SK-N-SH (cell line): ENCODE measurements at regions not wholly inside any gene's neighbourhood (a gene's known extent, or its start where the extent isn't known, plus 50 kb on each side); places are given as distances from the start of the nearest gene placed in this dataset.

Source experiments
- CTCF ChIA-PET: fragments of 300-600, 350-600 bp; formaldehyde crosslinking; extraction: SDS; loops from one replicate; lab custom pipeline; 2021; lab: Yijun Ruan, JAX
- POLR2A ChIA-PET: fragments of 350-600 bp; sonication (Branson Sonifier 250); formaldehyde crosslinking; extraction: SDS; loops from one replicate; lab custom pipeline; 2020; ENCODE audit warnings: antibody characterized with exemption, inconsistent platforms; lab: Yijun Ruan, JAX
- DNase-seq: peaks from one replicate; pipeline ENCODE4 v3.0.0; 2012
- H2AFZ ChIP-seq: fragments of 200-600 bp; sonication (generic); 2 replicates; pipeline ENCODE4 v1.8.1; 2016; ENCODE audit warnings: antibody characterized with exemption, mild to moderate bottlenecking, low read depth
- H3F3A ChIP-seq: fragments of 200-600 bp; sonication (generic); replicated peaks from 2 replicates; pipeline ENCODE3; 2016; ENCODE audit warnings: antibody characterized with exemption, mild to moderate bottlenecking; ENCODE audit not compliant: insufficient read depth
- H3K27ac ChIP-seq, 2 experiments: fragments of 200-500 bp in 1 of 2; fragments of 200-600 bp in 1 of 2; sonication (Bioruptor generic) in 1 of 2; sonication (generic), shearing (Covaris generic) in 1 of 2; 2 replicates each; pipeline versions ENCODE4 v1.5.1 to v1.6.1; 2014 to 2016; ENCODE audit warnings: low read depth in 2 of 2, inconsistent platforms in 1 of 2, low read length in 1 of 2, mild to moderate bottlenecking in 1 of 2, mixed read lengths in 1 of 2
- H3K27me3 ChIP-seq: fragments of 200-600 bp; sonication (generic), shearing (Covaris generic); 2 replicates; pipeline ENCODE4 v1.6.1; 2016; ENCODE audit warnings: mixed run types; ENCODE audit not compliant: insufficient read depth
- H3K36me3 ChIP-seq, 2 experiments: fragments of 200-500 bp in 1 of 2; fragments of 200-600 bp in 1 of 2; sonication (Bioruptor generic) in 1 of 2; sonication (generic) in 1 of 2; replicated peaks in 1 of 2; 2 replicates each; pipeline versions ENCODE3 to v1.5.1; 2014 to 2016; ENCODE audit warnings: low read length in 1 of 2, mild to moderate bottlenecking in 1 of 2; ENCODE audit not compliant: insufficient read depth in 2 of 2, control insufficient read depth in 1 of 2
- H3K4me1 ChIP-seq, 2 experiments: fragments of 200-500 bp in 1 of 2; fragments of 200-600 bp in 1 of 2; sonication (Bioruptor generic) in 1 of 2; sonication (generic), shearing (Covaris generic) in 1 of 2; 2 replicates each; pipeline versions ENCODE4 v1.5.1 to v1.6.1; 2014 to 2016; ENCODE audit warnings: low read depth in 1 of 2, low read length in 1 of 2, mixed run types in 1 of 2; ENCODE audit not compliant: insufficient read depth in 2 of 2, control insufficient read depth in 1 of 2
- H3K4me2 ChIP-seq: fragments of 200-600 bp; sonication (generic), shearing (Covaris generic); 2 replicates; pipeline ENCODE4 v1.6.1; 2017; ENCODE audit warnings: mixed run types
- H3K4me3 ChIP-seq, 2 experiments: fragments of 200-500 bp in 1 of 2; fragments of 200-600 bp in 1 of 2; sonication (Bioruptor generic) in 1 of 2; sonication (generic), shearing (Covaris generic) in 1 of 2; 2 replicates each; pipeline versions ENCODE4 v1.5.1 to v1.8.1; 2014 to 2016; ENCODE audit warnings: low read depth in 2 of 2, inconsistent platforms in 1 of 2, low read length in 1 of 2, mild to moderate bottlenecking in 1 of 2, mixed read lengths in 1 of 2, moderate library complexity in 1 of 2
- H3K79me2 ChIP-seq: fragments of 200-600 bp; sonication (generic); 2 replicates; pipeline ENCODE4 v1.8.1; 2017; ENCODE audit warnings: mild to moderate bottlenecking; ENCODE audit not compliant: insufficient read depth
- H3K9ac ChIP-seq: fragments of 200-600 bp; sonication (generic); 2 replicates; pipeline ENCODE4 v1.6.1; 2017; ENCODE audit warnings: mixed run types
- H3K9me2 ChIP-seq: fragments of 200-600 bp; sonication (generic); 2 replicates; pipeline ENCODE4 v1.6.1; 2017; ENCODE audit warnings: mixed run types
- H3K9me3 ChIP-seq: fragments of 200-600 bp; sonication (generic); 2 replicates; pipeline ENCODE4 v1.6.1; 2017; ENCODE audit warnings: mixed run types, mild to moderate bottlenecking, moderate library complexity
- H4K20me1 ChIP-seq: fragments of 200-600 bp; sonication (generic); 2 replicates; pipeline ENCODE4 v1.6.1; 2017; ENCODE audit warnings: mild to moderate bottlenecking, mixed run types; ENCODE audit not compliant: insufficient read depth
- ELF1 ChIP-seq: IDR thresholded peaks from 2 replicates; pipeline ENCODE4 v1.4.0; 2012
- EP300 ChIP-seq, 2 experiments: IDR thresholded peaks; 2 replicates each; pipeline versions ENCODE4 v1.4.0 to v1.6.1; 2012; ENCODE audit warnings: borderline replicate concordance in 1 of 2, low read depth in 1 of 2, low read length in 1 of 2
- GABPA ChIP-seq: IDR thresholded peaks from 2 replicates; pipeline ENCODE4 v1.4.0; 2012; ENCODE audit warnings: low read depth, mild to moderate bottlenecking
- IRF3 ChIP-seq: fragments of 150-350 bp; IDR thresholded peaks from 2 replicates; pipeline ENCODE4 v1.6.1; 2016; ENCODE audit warnings: mild to moderate bottlenecking, low read depth, low read length
- JUND ChIP-seq: IDR thresholded peaks from 2 replicates; pipeline ENCODE4 v1.4.0; 2012
- MAX ChIP-seq: IDR thresholded peaks from 2 replicates; pipeline ENCODE4 v1.4.0; 2012; ENCODE audit warnings: low read depth
- MEF2A ChIP-seq: IDR thresholded peaks from 2 replicates; pipeline ENCODE4 v1.4.0; 2012; ENCODE audit warnings: low read depth, borderline replicate concordance
- MXI1 ChIP-seq: IDR thresholded peaks from 2 replicates; pipeline ENCODE4 v1.6.1; 2012; ENCODE audit warnings: mild to moderate bottlenecking, low read depth, low read length, improper control_type of control experiment
- NFIC ChIP-seq: IDR thresholded peaks from 2 replicates; pipeline ENCODE4 v1.4.0; 2012; ENCODE audit warnings: borderline replicate concordance
- NRF1 ChIP-seq: IDR thresholded peaks from 2 replicates; pipeline ENCODE4 v1.6.1; 2012; ENCODE audit warnings: low read depth, mild to moderate bottlenecking, low read length
- POLR2AphosphoS5 ChIP-seq: IDR thresholded peaks from 2 replicates; pipeline ENCODE4 v1.6.1; 2012; ENCODE audit warnings: low read depth, low read length
- RAD21 ChIP-seq: IDR thresholded peaks from 2 replicates; pipeline ENCODE4 v1.6.1; 2012; ENCODE audit warnings: mild to moderate bottlenecking, low read length
- REST ChIP-seq: IDR thresholded peaks from 2 replicates; pipeline ENCODE4 v1.6.1; 2012; ENCODE audit warnings: mild to moderate bottlenecking, low read depth, low read length, moderate library complexity
- RFX5 ChIP-seq: IDR thresholded peaks from 2 replicates; pipeline ENCODE4 v1.6.1; 2012; ENCODE audit warnings: mild to moderate bottlenecking, improper control_type of control experiment, low read length
- RXRA ChIP-seq: IDR thresholded peaks from 2 replicates; pipeline ENCODE4 v1.4.0; 2012; ENCODE audit warnings: low read depth, mild to moderate bottlenecking, borderline replicate concordance
- SMC3 ChIP-seq: IDR thresholded peaks from 2 replicates; pipeline ENCODE4 v1.6.1; 2012; ENCODE audit warnings: low read depth, low read length, improper control_type of control experiment
- TAF1 ChIP-seq: IDR thresholded peaks from 2 replicates; pipeline ENCODE4 v1.6.1; 2012; ENCODE audit warnings: low read depth, mild to moderate bottlenecking, low read length, moderate library complexity, borderline replicate concordance
- USF1 ChIP-seq: IDR thresholded peaks from 2 replicates; pipeline ENCODE4 v1.4.0; 2012; ENCODE audit warnings: low read depth, borderline replicate concordance
- ZBTB33 ChIP-seq: IDR thresholded peaks from 2 replicates; pipeline ENCODE4 v1.4.0; 2012; ENCODE audit warnings: low read depth, borderline replicate concordance
- WGBS: methylation state at CpG from one replicate; pipeline ENCODE4 v1.1.6; 2017; ENCODE audit warnings: low lambda C conversion rate; 5-methylcytosine and 5-hydroxymethylcytosine counted together

- TF ChIP-seq REST (no peak), NFIC (no peak), POLR2AphosphoS5 (no peak), GABPA (no peak), NRF1 (no peak), SMC3 (no peak)
- TF ChIP-seq, all 33 proteins: peak for 0
Observed at GRCh38 chr16:62596584-62596983, 560.3 kb upstream of the CDH8 start (continued).

- Histone ChIP-seq H4K20me1 (no peaks in the 10 kb centered on the region), H3F3A (no peaks in the 10 kb centered on the region), H3K9me2 (no peaks in the 10 kb centered on the region), H2AFZ (no peak overlapping the region), H3K4me1 (peaks cover 0 to 4% of the 10 kb centered on the region in 2 experiments; a peak in 2 of 4 replicates), H3K27me3 (no peaks in the 10 kb centered on the region), H3K9me3 (no peaks in the 10 kb centered on the region), H3K27ac (peak overlapping the region in 1 of 2 experiments; percentile 16; a peak in 1 of 4 replicates), H3K4me3 (no peak overlapping the region), H3K36me3 (no peaks in the 10 kb centered on the region), H3K4me2 (no peak overlapping the region), H3K9ac (no peak overlapping the region), H3K79me2 (no peaks in the 10 kb centered on the region)
- DNase-seq = no peak
- TF ChIP-seq ELF1 = no peak
- no peak for TF ChIP-seq ZBTB33
- no peak for TF ChIP-seq REST
- no peak for TF ChIP-seq IRF3
- no peak for TF ChIP-seq RXRA
- TF ChIP-seq MAX = no peak
- TF ChIP-seq RAD21 = no peak
- no peak for TF ChIP-seq USF1
- TF ChIP-seq MXI1 = no peak
- TF ChIP-seq POLR2AphosphoS5 = no peak
- TF ChIP-seq TAF1 = no peak
- no peak for TF ChIP-seq RFX5
- TF ChIP-seq NFIC = no peak
- TF ChIP-seq EP300 (IDR thresholded peaks at IDR 0.05; ENCODE audit: borderline replicate concordance in 1 of 2, low read depth in 1 of 2, low read length in 1 of 2) = no peak
- TF ChIP-seq JUND = no peak
- TF ChIP-seq NRF1 = no peak
- no peak for TF ChIP-seq MEF2A
- ChIA-PET POLR2A (no interaction called here), CTCF (no interaction called here)
- WGBS = 41% methylated on average over 6 of the region's 6 CpGs
Observed at GRCh38 chr16:62596125-62596524, 559.9 kb upstream of the CDH8 start.
